Natural killer cell (primary cell): ENCODE measurements at regions not wholly inside any gene's neighbourhood (a gene's known extent, or its start where the extent isn't known, plus 50 kb on each side); places are given as distances from the start of the nearest gene placed in this dataset.

Experiments
- ATAC-seq, 3 donors: fragments of 150-1000 bp in 2 of 3; fragments of 200-7000 bp in 1 of 3; cut with Tn5 transposase; 1 replicate in 1 of 3; 2 replicates in 2 of 3; pipeline ENCODE4 v1.10.0; 2021; ENCODE audit warnings: mild to moderate bottlenecking in 2 of 3, moderate library complexity in 2 of 3
- DNase-seq, 2 donors: peaks; one replicate each; pipeline versions ENCODE4 v3.0.0 to v3.0.0-alpha.2; 2013 to 2021; ENCODE audit warnings: mixed read lengths in 1 of 2
- H3K27ac ChIP-seq: one replicate; pipeline ENCODE4 v1.5.1; 2013; ENCODE audit warnings: mild to moderate bottlenecking, low read length
- H3K27me3 ChIP-seq: one replicate; pipeline ENCODE4 v1.6.1; 2013; ENCODE audit warnings: low read length; ENCODE audit not compliant: control insufficient read depth, insufficient read depth
- H3K36me3 ChIP-seq: one replicate; pipeline ENCODE4 v1.6.1; 2013; ENCODE audit warnings: low read length; ENCODE audit not compliant: control insufficient read depth, insufficient read depth
- H3K4me1 ChIP-seq: one replicate; pipeline ENCODE4 v1.6.1; 2013; ENCODE audit warnings: low read length; ENCODE audit not compliant: control insufficient read depth, insufficient read depth
- H3K4me3 ChIP-seq: one replicate; pipeline ENCODE4 v1.5.1; 2013; ENCODE audit warnings: low read length
- H3K9me3 ChIP-seq: one replicate; pipeline ENCODE4 v1.6.1; 2013; ENCODE audit warnings: low read length; ENCODE audit not compliant: control insufficient read depth, insufficient read depth
- H3K27ac Mint-ChIP-seq, 2 donors: one replicate each; pipeline ENCODE4 v1.8.0; 2022; ENCODE audit warnings: mild to moderate bottlenecking in 2 of 2, mixed read lengths in 2 of 2, moderate library complexity in 1 of 2
- H3K27me3 Mint-ChIP-seq, 2 donors: one replicate each; pipeline ENCODE4 v1.8.0; 2022; ENCODE audit warnings: low read depth in 2 of 2, mixed read lengths in 2 of 2
- H3K36me3 Mint-ChIP-seq: one replicate; pipeline ENCODE4 v1.8.0; 2022; ENCODE audit warnings: mixed read lengths
- H3K4me1 Mint-ChIP-seq, 2 donors: one replicate each; pipeline ENCODE4 v1.8.0; 2022; ENCODE audit warnings: mixed read lengths in 2 of 2
- H3K4me3 Mint-ChIP-seq: one replicate; pipeline ENCODE4 v1.8.0; 2022; ENCODE audit warnings: mild to moderate bottlenecking, moderate library complexity, mixed read lengths
- H3K9me3 Mint-ChIP-seq, 2 donors: one replicate each; pipeline ENCODE4 v1.8.0; 2022; ENCODE audit warnings: mixed read lengths in 2 of 2
- CTCF ChIP-seq: fragments of 200-600 bp; IDR thresholded peaks from one replicate; pipeline ENCODE4 v1.8.0; 2022; ENCODE audit warnings: antibody characterized with exemption
- WGBS: methylation state at CpG from one replicate; pipeline ENCODE4 v1.1.7; 2013; ENCODE audit warnings: missing lambda C conversion rate; ENCODE audit not compliant: insufficient coverage; 5-methylcytosine and 5-hydroxymethylcytosine counted together
- intact Hi-C: fragments of 100-400 bp; cut with micrococcal nuclease; formaldehyde crosslinking; loops from one replicate; pipeline ENCODE4 v1.14.2; 2022

DNA sequence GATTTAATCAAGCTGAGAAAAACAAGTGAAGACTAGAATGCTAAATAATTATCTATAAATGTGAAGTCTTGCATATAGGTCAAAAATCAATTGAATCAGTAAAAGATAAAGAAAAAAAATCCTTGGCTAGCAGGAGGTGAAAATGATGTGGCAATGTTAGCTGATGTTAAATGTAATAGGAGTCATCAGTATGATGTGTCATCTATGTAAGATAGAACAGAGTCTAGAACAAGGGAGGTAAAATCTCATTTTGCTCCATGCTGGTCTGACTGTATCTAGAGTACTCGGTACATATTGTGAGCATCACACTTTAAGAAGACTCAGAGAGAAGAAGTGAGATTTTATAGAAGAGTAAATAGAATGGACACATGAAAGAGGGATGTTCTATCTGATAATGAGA is 721.2 kb downstream of the ETS1 start:
- Histone ChIP-seq H3K36me3 (no peaks in the 10 kb centered on the region), H3K4me3 (no peak overlapping the region), H3K4me1 (no peaks in the 10 kb centered on the region), H3K27me3 (no peaks in the 10 kb centered on the region), H3K27ac (no peak overlapping the region), H3K9me3 (no peaks in the 10 kb centered on the region)
- no peak for ATAC-seq
- intact Hi-C loops = no loop called here
- H3K27me3 Mint-ChIP-seq = peaks cover 9 to 32% of the 10 kb centered on the region in 2 donors
- H3K27ac Mint-ChIP-seq = no peak overlapping the region
- peaks cover 0 to 2% of the 10 kb centered on the region in 2 donors for H3K9me3 Mint-ChIP-seq
- TF ChIP-seq CTCF = no peak
- no peaks in the 10 kb centered on the region for H3K4me1 Mint-ChIP-seq
- no peak overlapping the region for H3K4me3 Mint-ChIP-seq
- no peak for DNase-seq
- H3K36me3 Mint-ChIP-seq = no peaks in the 10 kb centered on the region
- WGBS = 100% methylated on average over 1 of the region's 1 CpG

GRCh38 chr11:127864861-127865260 is 722.5 kb downstream of the ETS1 start:
- no peaks in the 10 kb centered on the region for H3K4me1 Mint-ChIP-seq
- H3K27me3 Mint-ChIP-seq = peaks cover 9 to 32% of the 10 kb centered on the region in 2 donors
- H3K4me3 Mint-ChIP-seq = no peak overlapping the region
- H3K9me3 Mint-ChIP-seq = peaks cover 0 to 2% of the 10 kb centered on the region in 2 donors
- no peak overlapping the region for H3K27ac ChIP-seq
- no peak for ATAC-seq
- DNase-seq = no peak
- H3K4me1 ChIP-seq = no peaks in the 10 kb centered on the region
- 100% methylated on average over 1 of the region's 2 CpGs for WGBS
- H3K36me3 ChIP-seq = no peaks in the 10 kb centered on the region
- no peaks in the 10 kb centered on the region for H3K9me3 ChIP-seq
- intact Hi-C loops = no loop called here
- H3K36me3 Mint-ChIP-seq = no peaks in the 10 kb centered on the region
- no peaks in the 10 kb centered on the region for H3K27me3 ChIP-seq
- H3K27ac Mint-ChIP-seq = no peak overlapping the region
- no peak overlapping the region for H3K4me3 ChIP-seq
- TF ChIP-seq CTCF = no peak

- H3K36me3 Mint-ChIP-seq = no peaks in the 10 kb centered on the region
- no peak overlapping the region for H3K27ac Mint-ChIP-seq
- Histone ChIP-seq H3K9me3 (no peaks in the 10 kb centered on the region), H3K27ac (no peak overlapping the region), H3K27me3 (no peaks in the 10 kb centered on the region), H3K36me3 (no peaks in the 10 kb centered on the region), H3K4me3 (no peak overlapping the region), H3K4me1 (no peaks in the 10 kb centered on the region)
- WGBS = 88% methylated on average over 2 of the region's 2 CpGs
- peaks cover 0 to 2% of the 10 kb centered on the region in 2 donors for H3K9me3 Mint-ChIP-seq
- ATAC-seq = no peak
- DNase-seq = no peak
- no peak for TF ChIP-seq CTCF
- intact Hi-C loops = no loop called here
- H3K4me3 Mint-ChIP-seq = no peak overlapping the region
- H3K27me3 Mint-ChIP-seq = peaks cover 11 to 43% of the 10 kb centered on the region in 2 donors
- H3K4me1 Mint-ChIP-seq = no peaks in the 10 kb centered on the region
These were observed 725.0 kb downstream of the ETS1 start for GRCh38 chr11:127862406-127862805.

- H3K4me1 ChIP-seq = no peaks in the 10 kb centered on the region
- no peak overlapping the region for H3K4me3 ChIP-seq
- ATAC-seq (no peak), DNase-seq (no peak)
- Mint-ChIP-seq H3K36me3 (no peaks in the 10 kb centered on the region), H3K4me1 (no peaks in the 10 kb centered on the region), H3K4me3 (no peak overlapping the region), H3K27me3 (peaks cover 10 to 54% of the 10 kb centered on the region in 2 donors), H3K9me3 (no peaks in the 10 kb centered on the region), H3K27ac (no peak overlapping the region)
- H3K36me3 ChIP-seq = no peaks in the 10 kb centered on the region
- no peaks in the 10 kb centered on the region for H3K27me3 ChIP-seq
- H3K27ac ChIP-seq = no peak overlapping the region
- TF ChIP-seq CTCF = no peak
- intact Hi-C loops = no loop called here
- WGBS = 84% methylated on average over 6 of the region's 6 CpGs
- H3K9me3 ChIP-seq = no peaks in the 10 kb centered on the region
These were observed 727.4 kb downstream of the ETS1 start for GRCh38 chr11:127859941-127860354.
